Heart right ventricle (tissue), 16 donors: ENCODE measurements at regions not wholly inside any gene's neighbourhood (a gene's known extent, or its start where the extent isn't known, plus 50 kb on each side); places are given as distances from the start of the nearest gene placed in this dataset.
"Not testable (repeated sequence)": the region's sequence is repeated elsewhere in the genome, so short reads cannot be mapped to it uniquely, and the experiment has no call there.

Source experiments
- ATAC-seq, 8 donors: fragments of 200-7000 bp; cut with Tn5 transposase; one replicate each; pipeline ENCODE4 v1.9.1; 2020; ENCODE audit warnings: mild to moderate bottlenecking in 8 of 8, moderate library complexity in 8 of 8, moderate number of reproducible peaks in 1 of 8
- DNase-seq, 2 donors: peaks; one replicate each; pipeline ENCODE4 v3.0.0-alpha.2; 2020
- H3K27ac ChIP-seq, 10 donors: fragments of 200-600 bp; sonication (generic) in 2 of 10; one replicate each; pipeline versions ENCODE4 v1.5.0 to v1.8.0; 2020 to 2022; ENCODE audit warnings: mild to moderate bottlenecking in 3 of 10
- H3K27me3 ChIP-seq, 7 donors: fragments of 200-600 bp; one replicate each; pipeline ENCODE4 v1.8.0; 2021 to 2022; ENCODE audit warnings: mild to moderate bottlenecking in 2 of 7
- H3K36me3 ChIP-seq, 9 donors: fragments of 200-600 bp; sonication (generic) in 1 of 9; one replicate each; pipeline versions ENCODE4 v1.5.0 to v1.8.0; 2020 to 2022; ENCODE audit warnings: mild to moderate bottlenecking in 2 of 9
- H3K4me1 ChIP-seq, 9 donors: fragments of 200-600 bp; sonication (generic) in 1 of 9; one replicate each; pipeline versions ENCODE4 v1.5.0 to v1.8.0; 2020 to 2022; ENCODE audit warnings: mild to moderate bottlenecking in 4 of 9
- H3K4me3 ChIP-seq, 10 donors: fragments of 200-600 bp; sonication (generic) in 2 of 10; one replicate each; pipeline versions ENCODE4 v1.5.0 to v1.8.0; 2020 to 2022; ENCODE audit warnings: mild to moderate bottlenecking in 7 of 10, moderate library complexity in 2 of 10
- H3K9me3 ChIP-seq, 11 donors: fragments of 200-600 bp in 10 of 11; sonication (generic) in 2 of 11; one replicate each; pipeline versions ENCODE4 v1.5.0 to v1.8.0; 2013 to 2022; ENCODE audit warnings: mild to moderate bottlenecking in 2 of 11, control low read depth in 1 of 11, moderate library complexity in 1 of 11
- CTCF ChIP-seq, 9 donors: fragments of 200-600 bp; sonication (generic) in 2 of 9; IDR thresholded peaks; one replicate each; pipeline versions ENCODE4 v1.5.0 to v1.8.0; 2021 to 2022; ENCODE audit warnings: antibody characterized with exemption in 9 of 9, mild to moderate bottlenecking in 5 of 9, moderate library complexity in 1 of 9
- WGBS, 2 donors: extraction: QIAGEN DNeasy Blood & Tissue Kit; methylation state at CpG; one replicate each; pipeline ENCODE4 v1.1.7; 2013; ENCODE audit warnings: inconsistent platforms in 1 of 2; 5-methylcytosine and 5-hydroxymethylcytosine counted together
- intact Hi-C, 10 donors: fragments of 100-400 bp; cut with DNase I; formaldehyde crosslinking; loops; one replicate each; pipeline versions ENCODE4 v1.11.1 to v1.14.2; 2022
- donor health status: Arrhythmogenic right ventricular cardiomyopathy.
- donor health status: ischemic (EF 13 %, LVEDD 7.1; RV severe dilation, severe dysfunction).
- donor health status: healthy with polysubstance abuse.
- donor health status: DM: no; HTN: yes; CAD: no.
- donor health status: DM: no; HTN: no; CAD: no.
- donor health status: ischemic (EF 25% LVEDD 6.9; RV normal size, moderate dysfunction).
- donor health status: ischemic (EF 25% LVEDD 5.7; RV mildly dilated, moderate dysfunction).
- donor health status: healthy.
- donor health status: DM: yes; HTN: yes; CAD: no.
- donor health status: Ischemic cardiomyopathy.
- donor health status: ischemic (EF 35%, LVEDD 5.7; RV mildly dilated, moderate dysfunction).
- donor health status: nonischemic (EF 11% LVEDD 7.7; RV severe dilation, severe dysfunction).
- donor health status: DM: yes; HTN: yes; CAD: no.
- donor health status: PGD.
- donor health status: ischemic (EF 29% LVEDD 5.4; RV normal size, mild dysfunction).
- donor health status: nonischemic (EF 23%, LVEDD 6.1; RV moderate dilation, normal function).

DNA sequence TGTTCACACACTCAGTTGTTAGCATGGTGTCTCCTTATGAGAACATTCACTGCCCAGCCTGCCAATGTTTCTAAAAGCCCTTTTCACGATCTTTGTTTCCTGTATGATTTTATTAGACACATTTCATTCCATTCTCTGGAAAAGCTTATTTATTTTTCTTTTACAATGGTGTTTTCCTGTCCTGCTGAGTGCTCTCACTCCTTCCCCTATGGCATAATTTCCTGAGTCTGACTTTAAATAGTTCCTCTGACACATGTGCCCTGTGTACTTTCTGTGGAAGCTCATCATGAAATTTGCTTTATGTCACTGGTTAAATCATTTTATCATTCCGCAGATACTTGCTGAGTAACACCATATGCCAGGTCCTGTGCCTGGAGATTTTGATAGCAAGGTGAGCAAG is 612.0 kb downstream of the FLRT2 start:
- no peak overlapping the region for H3K4me3 ChIP-seq
- no peak for ATAC-seq
- H3K4me1 ChIP-seq, result no peaks in the 10 kb centered on the region
- no peak for TF ChIP-seq CTCF (IDR thresholded peaks at IDR 0.05)
- peaks cover 0 to 19% (median 5%) of the 10 kb centered on the region in 11 donors for H3K9me3 ChIP-seq
- 43 to 60% methylated on average over 2 of the region's 2 CpGs for WGBS, 2 donors
- no peaks in the 10 kb centered on the region for H3K36me3 ChIP-seq
- intact Hi-C loops, result no loop called here
- H3K27ac ChIP-seq, result no peak overlapping the region
- no peaks in the 10 kb centered on the region for H3K27me3 ChIP-seq
- no peak for DNase-seq

DNA sequence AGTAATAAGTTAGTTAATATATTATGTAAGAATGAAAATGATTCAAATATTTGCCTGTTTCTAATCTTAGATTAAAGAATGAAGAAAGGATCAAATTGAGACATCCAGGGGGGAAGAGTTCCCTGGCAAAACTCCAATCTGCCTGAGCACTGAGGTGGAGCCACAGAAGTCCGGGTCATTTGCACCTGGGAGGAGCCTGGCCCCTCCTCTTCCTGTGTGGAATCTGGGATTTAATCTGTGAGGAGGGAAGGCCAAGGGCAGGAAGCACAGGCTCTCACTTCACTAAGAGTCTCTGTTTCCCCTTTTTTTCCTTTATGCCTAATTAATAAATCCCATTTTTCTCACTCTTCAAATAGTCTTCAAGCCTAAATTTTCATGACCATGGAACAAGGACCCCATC is 599.5 kb downstream of the FLRT2 start:
- WGBS, 2 donors, result 53 to 65% methylated on average over 1 of the region's 1 CpG
- Histone ChIP-seq H3K36me3 (no peaks in the 10 kb centered on the region), H3K27ac (no peak overlapping the region), H3K27me3 (no peaks in the 10 kb centered on the region), H3K9me3 (peaks cover 0 to 3% (median 0%) of the 10 kb centered on the region in 11 donors), H3K4me1 (no peaks in the 10 kb centered on the region), H3K4me3 (no peak overlapping the region)
- no peak for DNase-seq
- no peak for ATAC-seq
- no peak for TF ChIP-seq CTCF (IDR thresholded peaks at IDR 0.05)
- intact Hi-C loops, result no loop called here

DNA sequence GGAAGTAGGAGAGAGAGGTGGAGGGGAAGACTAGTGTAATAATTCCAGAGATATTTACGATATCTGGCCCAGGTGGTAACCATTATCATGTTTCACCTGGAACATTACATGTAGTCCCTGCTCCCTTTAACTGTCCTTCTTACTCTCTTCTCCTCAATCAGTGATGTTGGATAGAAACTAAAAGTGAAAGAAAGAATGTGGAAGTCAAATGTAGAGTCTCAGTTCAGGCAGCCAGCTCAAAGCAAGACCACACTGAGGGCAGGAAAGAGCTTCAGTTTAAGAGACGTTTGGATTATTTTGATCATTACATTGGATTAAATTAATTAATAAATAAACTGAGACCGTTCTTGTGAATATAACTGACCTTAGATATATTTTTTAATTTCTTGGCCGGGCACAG is 594.4 kb downstream of the FLRT2 start:
- 88 to 91% methylated on average over 4 of the region's 4 CpGs for WGBS, 2 donors

DNA sequence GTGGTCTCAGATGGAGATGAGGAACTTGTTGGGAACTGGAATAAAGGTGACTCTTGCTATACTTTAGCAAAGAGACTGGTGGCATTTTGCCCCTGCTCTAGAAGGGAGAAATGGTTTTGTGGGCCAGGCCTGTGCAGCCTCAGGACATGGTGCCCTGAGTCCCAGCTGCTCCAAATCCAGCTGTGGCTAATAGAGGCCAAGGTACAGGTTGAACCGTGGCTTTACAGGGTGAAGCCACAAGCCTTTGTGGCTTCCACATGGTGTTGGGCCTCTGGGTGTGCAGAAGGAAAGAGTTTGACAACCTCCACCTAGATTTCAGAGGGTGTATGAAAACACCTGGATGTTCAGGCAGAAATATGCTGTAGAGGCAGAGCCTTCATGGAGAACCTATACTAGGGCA is 586.0 kb downstream of the FLRT2 start:
- no peak overlapping the region for H3K4me3 ChIP-seq
- WGBS, 2 donors, result 77 to 86% methylated on average over 1 of the region's 1 CpG
- TF ChIP-seq CTCF (IDR thresholded peaks at IDR 0.05), result no peak

More for the DNA sequence above, 594.4 kb downstream of the FLRT2 start:
- Histone ChIP-seq H3K4me3 (no peak overlapping the region), H3K27ac (no peak overlapping the region), H3K36me3 (no peaks in the 10 kb centered on the region), H3K27me3 (no peaks in the 10 kb centered on the region), H3K4me1 (no peaks in the 10 kb centered on the region), H3K9me3 (peaks cover 0 to 12% (median 0%) of the 10 kb centered on the region in 11 donors)
- no peak for TF ChIP-seq CTCF (IDR thresholded peaks at IDR 0.05)
- no peak for ATAC-seq
- no peak for DNase-seq
- intact Hi-C loops, result no loop called here

DNA sequence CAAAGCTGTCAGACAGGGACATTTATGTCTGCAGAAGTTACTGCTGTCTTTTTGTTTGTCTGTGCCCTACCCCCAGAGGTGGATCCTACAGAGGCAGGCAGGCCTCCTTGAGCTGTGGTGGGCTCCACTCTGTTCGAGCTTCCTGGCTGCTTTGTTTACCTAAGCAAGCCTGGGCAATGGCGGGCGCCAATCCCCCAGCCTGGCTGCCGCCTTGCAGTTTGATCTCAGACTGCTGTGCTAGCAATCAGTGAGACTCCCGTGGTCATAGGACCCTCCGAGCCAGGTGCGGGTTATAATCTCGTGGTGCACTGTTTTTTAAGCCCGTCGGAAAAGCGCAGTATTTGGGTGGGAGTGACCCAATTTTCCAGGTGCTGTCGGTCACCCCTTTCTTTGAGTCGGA is 580.9 kb downstream of the FLRT2 start:
- H3K4me3 ChIP-seq, H3K27me3 ChIP-seq, H3K36me3 ChIP-seq, DNase-seq, intact Hi-C loops, ATAC-seq, H3K9me3 ChIP-seq, H3K4me1 ChIP-seq, H3K27ac ChIP-seq: not testable (repeated sequence)
- WGBS, 2 donors, result 84 to 88% methylated on average over 13 of the region's 13 CpGs

More for the DNA sequence above, 586.0 kb downstream of the FLRT2 start:
- DNase-seq (no peak), ATAC-seq (no peak)
- H3K9me3 ChIP-seq, result peaks cover 0 to 12% (median 0%) of the 10 kb centered on the region in 11 donors
- no peaks in the 10 kb centered on the region for H3K27me3 ChIP-seq
- no peaks in the 10 kb centered on the region for H3K4me1 ChIP-seq
- H3K27ac ChIP-seq, result no peak overlapping the region
- intact Hi-C loops, result no loop called here
- no peaks in the 10 kb centered on the region for H3K36me3 ChIP-seq
